H1 (cell line): ENCODE measurements at regions not wholly inside any gene's neighbourhood (a gene's known extent, or its start where the extent isn't known, plus 50 kb on each side); places are given as distances from the start of the nearest gene placed in this dataset.
A peak's percentile ranks its signal among the peaks of the same experiment; 100 is the strongest.

Experiments
- CTCF ChIA-PET: fragments of 300-600 bp; sonication (Branson Sonifier 250); formaldehyde crosslinking; loops from one replicate; lab custom pipeline; 2021; ENCODE audit not compliant: partially characterized antibody; lab: Charles Lee
- POLR2A ChIA-PET: fragments of 300-600 bp; sonication (Branson Sonifier 250); formaldehyde crosslinking; loops from one replicate; lab custom pipeline; 2021; ENCODE audit warnings: inconsistent platforms; ENCODE audit not compliant: partially characterized antibody; lab: Charles Lee
- DNase-seq, 2 experiments: peaks; one replicate each; pipeline versions ENCODE4 v3.0.0 to v3.0.0-alpha.2; 2010 to 2022; ENCODE audit warnings: low spot score in 2 of 2, low read depth in 1 of 2, mixed read lengths in 1 of 2
- FAIRE-seq: peaks from 2 replicates; lab custom pipeline; 2011; peaks lifted over from hg19 to GRCh38; lab: Jason Lieb, UNC
- H2AFZ ChIP-seq: 2 replicates; pipeline ENCODE4 v1.8.1; 2012; ENCODE audit warnings: low read length, inconsistent platforms
- H2AK5ac ChIP-seq: 2 replicates; pipeline ENCODE4 v1.6.1; 2013; ENCODE audit warnings: low read depth, low read length
- H2BK120ac ChIP-seq: replicated peaks from 2 replicates; pipeline ENCODE3; 2013; ENCODE audit warnings: low read depth, low read length, inconsistent platforms
- H2BK12ac ChIP-seq: 2 replicates; pipeline ENCODE4 v1.6.1; 2013; ENCODE audit warnings: low read depth, low read length
- H2BK15ac ChIP-seq: 2 replicates; pipeline ENCODE4 v1.6.1; 2013; ENCODE audit warnings: low read length
- H2BK20ac ChIP-seq: 2 replicates; pipeline ENCODE4 v1.6.1; 2013; ENCODE audit warnings: low read length
- H2BK5ac ChIP-seq: 2 replicates; pipeline ENCODE4 v1.6.1; 2013; ENCODE audit warnings: low read depth, low read length
- H3K14ac ChIP-seq: 2 replicates; pipeline ENCODE4 v1.6.1; 2013; ENCODE audit warnings: inconsistent platforms; ENCODE audit not compliant: insufficient read length
- H3K18ac ChIP-seq: 2 replicates; pipeline ENCODE4 v1.6.1; 2013; ENCODE audit warnings: low read length; ENCODE audit errors: extremely low read depth
- H3K23ac ChIP-seq: 2 replicates; pipeline ENCODE4 v1.6.1; 2013; ENCODE audit warnings: inconsistent platforms; ENCODE audit not compliant: insufficient read length
- H3K23me2 ChIP-seq: 2 replicates; pipeline ENCODE4 v1.6.1; 2013; ENCODE audit warnings: low read depth, low read length
- H3K27ac ChIP-seq: 2 replicates; pipeline ENCODE4 v1.6.1; 2011; ENCODE audit warnings: low read depth, low read length, inconsistent platforms
- H3K27me3 ChIP-seq, 4 experiments: replicated peaks in 1 of 4; 1 replicate in 1 of 4; 2 replicates in 3 of 4; pipeline versions ENCODE4 v1.6.1 to v1.8.1; 2011 to 2013; ENCODE audit warnings: low read length in 3 of 4, mild to moderate bottlenecking in 3 of 4, inconsistent platforms in 2 of 4, mixed read lengths in 2 of 4, moderate library complexity in 1 of 4; ENCODE audit not compliant: control insufficient read depth in 3 of 4, insufficient read depth in 3 of 4; ENCODE audit errors: extremely low read depth in 1 of 4
- H3K36me3 ChIP-seq, 4 experiments: 2 replicates each; pipeline versions ENCODE4 v1.6.1 to v1.8.1; 2011 to 2013; ENCODE audit warnings: mild to moderate bottlenecking in 4 of 4, low read length in 3 of 4, moderate library complexity in 2 of 4, control low read depth in 1 of 4, inconsistent platforms in 1 of 4; ENCODE audit not compliant: insufficient read depth in 4 of 4, control insufficient read depth in 2 of 4
- H3K4ac ChIP-seq: replicated peaks from 2 replicates; pipeline ENCODE3; 2013; ENCODE audit warnings: low read length, low read depth, mixed read lengths, inconsistent platforms; ENCODE audit not compliant: insufficient read length
- H3K4me1 ChIP-seq, 4 experiments: replicated peaks in 1 of 4; 1 replicate in 1 of 4; 2 replicates in 3 of 4; pipeline versions ENCODE4 v1.6.1 to v1.8.1; 2011 to 2013; ENCODE audit warnings: low read length in 3 of 4, inconsistent platforms in 2 of 4, mixed read lengths in 1 of 4; ENCODE audit not compliant: insufficient read depth in 4 of 4, control insufficient read depth in 3 of 4
- H3K4me2 ChIP-seq, 2 experiments: 2 replicates each; pipeline versions ENCODE4 v1.6.1 to v1.8.1; 2011 to 2013; ENCODE audit warnings: low read depth in 2 of 2, low read length in 2 of 2, control low read depth in 1 of 2, inconsistent platforms in 1 of 2, mild to moderate bottlenecking in 1 of 2; ENCODE audit not compliant: insufficient read depth in 1 of 2
- H3K4me3 ChIP-seq, 4 experiments: fragments of 200-600, 300-600 bp in 1 of 4; sonication (generic), shearing (Covaris generic), sonication (Bioruptor Twin) in 1 of 4; 2 replicates each; pipeline versions ENCODE4 v1.5.1 to v1.8.1; 2011 to 2016; ENCODE audit warnings: low read length in 4 of 4, low read depth in 3 of 4, control low read depth in 2 of 4, inconsistent platforms in 2 of 4, mild to moderate bottlenecking in 2 of 4, mixed read lengths in 1 of 4, moderate library complexity in 1 of 4; ENCODE audit not compliant: insufficient read depth in 2 of 4; ENCODE audit errors: extremely low read depth in 1 of 4
- H3K56ac ChIP-seq: replicated peaks from 2 replicates; pipeline ENCODE3; 2013; ENCODE audit warnings: low read depth, mild to moderate bottlenecking, mixed read lengths, low read length, inconsistent platforms; ENCODE audit not compliant: insufficient read length
- H3K79me1 ChIP-seq: 2 replicates; pipeline ENCODE4 v1.6.1; 2013; ENCODE audit warnings: low read depth, low read length, control low read depth
- H3K79me2 ChIP-seq, 2 experiments: 2 replicates each; pipeline versions ENCODE4 v1.6.1 to v1.8.1; 2012 to 2013; ENCODE audit warnings: low read length in 2 of 2, mild to moderate bottlenecking in 2 of 2, inconsistent platforms in 1 of 2; ENCODE audit not compliant: insufficient read depth in 2 of 2, control insufficient read depth in 1 of 2
- H3K9ac ChIP-seq, 4 experiments: replicated peaks in 1 of 4; 1 replicate in 1 of 4; 2 replicates in 3 of 4; pipeline versions ENCODE4 v1.6.1 to v1.8.1; 2011 to 2013; ENCODE audit warnings: low read depth in 3 of 4, low read length in 3 of 4, control low read depth in 2 of 4, mild to moderate bottlenecking in 2 of 4, moderate library complexity in 2 of 4, inconsistent platforms in 1 of 4; ENCODE audit errors: extremely low read depth in 1 of 4
- H3K9me3 ChIP-seq, 2 experiments: 2 replicates each; pipeline versions ENCODE4 v1.6.1 to v1.8.1; 2012 to 2013; ENCODE audit warnings: mild to moderate bottlenecking in 2 of 2, moderate library complexity in 2 of 2, control low read depth in 1 of 2, inconsistent platforms in 1 of 2, low read depth in 1 of 2, low read length in 1 of 2, mixed read lengths in 1 of 2; ENCODE audit not compliant: insufficient read depth in 2 of 2
- H4K20me1 ChIP-seq, 2 experiments: replicated peaks in 1 of 2; 2 replicates each; pipeline versions ENCODE3 to v1.8.1; 2011 to 2013; ENCODE audit warnings: inconsistent platforms in 2 of 2, low read length in 2 of 2, mild to moderate bottlenecking in 1 of 2; ENCODE audit not compliant: insufficient read depth in 2 of 2, control insufficient read depth in 1 of 2
- H4K5ac ChIP-seq: 2 replicates; pipeline ENCODE4 v1.6.1; 2013; ENCODE audit warnings: low read length, low read depth, mixed read lengths, inconsistent platforms; ENCODE audit not compliant: insufficient read length
- H4K8ac ChIP-seq: 2 replicates; pipeline ENCODE4 v1.8.0; 2013; ENCODE audit warnings: mild to moderate bottlenecking, moderate library complexity, low read length, inconsistent platforms; ENCODE audit not compliant: insufficient read depth; ENCODE audit errors: extremely low read depth
- H4K91ac ChIP-seq: replicated peaks from 2 replicates; pipeline ENCODE3; 2013; ENCODE audit warnings: low read length, mixed read lengths, inconsistent platforms; ENCODE audit not compliant: insufficient read length
- CBX8 ChIP-seq: fragments of 300-800, 300-1000 bp; sonication (generic); IDR thresholded peaks from 2 replicates; pipeline ENCODE4 v1.7.1; 2016; ENCODE audit warnings: low read depth, low read length, borderline replicate concordance
- FOSL1 ChIP-seq: IDR thresholded peaks from 2 replicates; pipeline ENCODE4 v1.6.1; 2011; ENCODE audit warnings: mild to moderate bottlenecking, low read depth, low read length, moderate library complexity; ENCODE audit not compliant: insufficient read depth
- MAFK ChIP-seq: IDR thresholded peaks from 2 replicates; pipeline ENCODE4 v1.6.1; 2012; ENCODE audit warnings: low read depth, mild to moderate bottlenecking, improper control_type of control experiment, low read length
- POLR2AphosphoS5 ChIP-seq: IDR thresholded peaks from 2 replicates; pipeline ENCODE4 v1.6.1; 2011; ENCODE audit warnings: low read depth, low read length
- RNF2 ChIP-seq: fragments of 200-900, 300-1000 bp; sonication (generic); IDR thresholded peaks from 2 replicates; pipeline ENCODE4 v1.7.1; 2016; ENCODE audit warnings: borderline replicate concordance, low read depth, mild to moderate bottlenecking, antibody characterized with exemption, low read length; ENCODE audit not compliant: poor library complexity, severe bottlenecking; ENCODE audit errors: missing control alignments
- WGBS, 2 experiments: shearing (Covaris generic) in 1 of 2; methylation state at CpG; one replicate each; pipeline versions ENCODE4 v1.1.6 to v1.1.7; 2013 to 2015; ENCODE audit warnings: low lambda C conversion rate in 2 of 2, mixed read lengths in 2 of 2, inconsistent platforms in 1 of 2, low coverage in 1 of 2, missing lambda C conversion rate in 1 of 2; ENCODE audit not compliant: insufficient replicate concordance in 2 of 2, insufficient coverage in 1 of 2, insufficient read length in 1 of 2; ENCODE audit errors: extremely low coverage in 1 of 2, missing lambda C conversion rate in 1 of 2; 5-methylcytosine and 5-hydroxymethylcytosine counted together

DNA sequence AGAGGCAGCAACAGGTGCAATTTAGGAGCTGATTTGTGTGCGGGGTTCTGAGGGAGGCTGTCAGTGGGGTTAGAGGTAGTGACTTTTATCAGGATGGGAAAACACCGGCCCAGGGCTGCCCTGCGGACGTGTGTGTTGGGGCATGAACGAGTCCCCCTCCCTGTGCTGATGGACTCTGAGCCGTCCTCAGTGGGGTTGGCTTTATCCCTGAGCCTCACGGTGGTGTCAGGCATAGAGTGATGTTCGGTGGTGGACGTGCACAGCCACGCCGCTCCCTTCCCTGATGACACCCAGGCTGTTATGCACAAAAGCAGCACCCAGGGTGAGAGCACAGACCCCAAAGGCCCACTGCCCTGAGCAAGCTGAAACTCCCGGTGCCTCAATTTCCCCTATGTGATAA is 809.1 kb downstream of the BRD1 start:
- Histone ChIP-seq H3K4me1 (no peaks in the 10 kb centered on the region; a peak in 1 of 7 replicates), H3K36me3 (no peaks in the 10 kb centered on the region), H2AFZ (no peak overlapping the region), H4K8ac (no peak overlapping the region), H2BK5ac (no peak overlapping the region), H4K5ac (no peak overlapping the region), H3K79me1 (no peaks in the 10 kb centered on the region), H3K4me3 (no peak overlapping the region), H3K14ac (no peak overlapping the region), H3K4me2 (no peak overlapping the region), H2BK15ac (no peak overlapping the region), H2AK5ac (no peak overlapping the region), H3K18ac (no peak overlapping the region), H4K20me1 (no peaks in the 10 kb centered on the region), H2BK20ac (no peak overlapping the region), H3K79me2 (no peaks in the 10 kb centered on the region), H3K23ac (no peak overlapping the region), H3K23me2 (no peaks in the 10 kb centered on the region), H3K27me3 (no peaks in the 10 kb centered on the region), H2BK12ac (no peak overlapping the region), H3K56ac (no peak overlapping the region), H3K4ac (no peak overlapping the region), H4K91ac (no peak overlapping the region), H2BK120ac (no peak overlapping the region), H3K9ac (no peak overlapping the region), H3K27ac (no peak overlapping the region), H3K9me3 (no peaks in the 10 kb centered on the region)
- no peak for FAIRE-seq
- WGBS, 2 experiments = 89% methylated on average over 12 of the region's 12 CpGs; no CpG with 5 or more reads in 1 of the 2 experiments
- ChIA-PET CTCF (interaction anchor here (1.0 to 1.8 kb wide), 4 partner anchors 8 to 287 kb away, joined by 3 to 6 read pairs (median 4); no protein-coding TSS in a partner anchor), POLR2A (no interaction called here)
- TF ChIP-seq FOSL1 (no peak), CBX8 (no peak), POLR2AphosphoS5 (no peak), RNF2 (no peak), MAFK (no peak)
- peak in 1 of 2 experiments; percentile 30 for DNase-seq
